GM18907 (cell line): ENCODE measurements at regions not wholly inside any gene's neighbourhood (a gene's known extent, or its start where the extent isn't known, plus 50 kb on each side); places are given as distances from the start of the nearest gene placed in this dataset.

Experiments
- ATAC-seq: cut with Tn5 transposase; IDR thresholded peaks from one replicate; pipeline ENCODE4 v1.9.1; 2021; ENCODE audit warnings: mild to moderate bottlenecking, moderate library complexity; ENCODE audit not compliant: unreplicated experiment

DNA sequence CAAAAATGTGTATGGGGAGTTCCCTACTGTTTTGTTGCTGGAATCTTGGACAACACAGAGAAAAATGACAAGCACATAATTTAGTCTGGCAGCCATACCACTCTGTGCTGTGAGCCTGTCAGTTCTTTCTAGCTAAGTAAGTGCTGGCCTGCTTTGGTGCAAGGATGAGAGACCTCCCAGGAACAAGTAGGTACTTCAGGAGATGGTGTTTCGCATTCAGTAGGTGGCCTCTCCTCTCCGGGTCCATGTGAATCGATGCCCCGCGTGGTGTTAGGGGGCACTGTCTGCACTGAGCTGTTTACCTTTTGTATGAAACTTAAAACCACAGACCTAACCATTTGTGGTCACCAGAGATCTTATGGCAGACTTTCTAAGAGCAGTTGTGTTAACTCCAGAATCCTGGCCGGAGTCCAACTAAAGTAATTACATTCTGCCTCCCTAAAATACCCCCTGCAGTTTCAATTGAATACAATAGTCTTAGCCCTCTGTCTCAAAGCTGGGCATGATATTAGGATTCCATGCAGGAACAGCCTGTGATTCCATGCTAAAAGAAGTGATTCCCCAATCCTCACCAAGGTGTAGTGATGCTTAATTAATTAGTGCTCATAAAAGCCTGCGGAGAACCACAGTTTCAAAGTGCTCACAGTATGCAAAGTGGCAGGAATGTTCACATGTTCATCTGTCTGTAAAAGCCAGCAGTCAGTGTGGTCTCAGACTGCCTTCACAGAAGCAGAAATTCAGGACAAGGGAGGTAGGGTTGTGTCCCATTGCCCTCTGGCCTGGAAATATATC is 64.2 kb downstream of the LLPH start:
- peak; percentile 86 for ATAC-seq

DNA sequence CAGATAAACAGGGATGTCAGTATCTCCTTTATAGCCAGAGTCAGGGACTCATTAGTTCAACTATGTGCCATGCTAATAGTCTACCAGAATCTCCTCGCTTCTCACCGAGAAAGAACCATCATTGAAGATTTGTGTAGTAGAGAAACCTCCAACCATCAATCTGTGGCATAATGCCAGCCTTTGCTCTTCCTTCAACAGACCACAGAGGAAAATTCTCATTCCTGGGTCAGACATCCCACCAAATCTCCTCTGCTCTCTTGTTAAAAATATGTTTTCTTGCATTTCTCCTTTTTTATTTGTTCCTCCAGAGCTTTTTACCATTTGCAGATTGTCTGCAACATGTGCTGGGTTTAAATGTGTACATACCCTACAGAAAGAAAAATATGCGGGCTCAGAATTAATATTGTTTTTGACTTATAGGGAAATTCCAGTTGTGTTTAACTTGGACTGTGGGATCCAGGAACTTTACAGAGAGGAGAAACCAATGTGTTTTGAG is 64.9 kb downstream of the LLPH start:
- ATAC-seq = no peak

DNA sequence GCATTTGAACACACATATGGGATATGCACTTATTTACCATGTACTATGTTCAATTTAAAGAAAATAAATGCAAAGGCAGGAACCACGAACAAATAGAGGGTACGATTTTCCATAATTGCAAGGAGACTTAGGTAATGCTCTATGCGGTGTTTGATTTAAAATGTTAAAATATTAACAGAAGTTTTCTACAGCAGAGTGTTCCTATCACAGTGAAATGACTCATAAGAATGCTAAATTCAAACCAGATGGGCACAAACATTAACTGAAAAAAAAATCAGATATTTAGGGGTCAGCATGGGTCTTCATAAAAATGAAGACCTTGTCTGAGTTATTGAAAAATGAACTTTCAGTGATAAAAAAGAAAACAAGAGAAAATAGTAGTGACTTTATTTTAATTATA is 65.4 kb downstream of the LLPH start:
- ATAC-seq = no peak

DNA sequence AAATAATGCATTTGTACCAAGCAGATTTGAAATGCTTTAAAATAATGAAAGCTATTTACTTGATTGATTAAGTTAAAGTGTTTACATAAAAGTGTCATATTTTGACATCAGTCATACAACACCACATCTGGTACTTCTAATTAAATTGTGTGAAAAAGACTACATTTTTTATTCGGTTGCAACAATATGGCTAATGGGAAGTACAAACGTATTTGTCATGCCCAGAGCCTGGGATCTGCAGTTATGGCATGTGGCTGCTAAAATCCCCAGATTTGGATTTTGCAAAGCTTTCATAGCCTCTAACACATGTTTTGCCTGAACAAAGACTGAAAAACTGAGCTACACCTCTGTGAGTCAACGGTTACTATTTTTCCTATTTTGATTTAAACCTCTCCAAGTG is 66.6 kb downstream of the LLPH start:
- ATAC-seq = no peak

DNA sequence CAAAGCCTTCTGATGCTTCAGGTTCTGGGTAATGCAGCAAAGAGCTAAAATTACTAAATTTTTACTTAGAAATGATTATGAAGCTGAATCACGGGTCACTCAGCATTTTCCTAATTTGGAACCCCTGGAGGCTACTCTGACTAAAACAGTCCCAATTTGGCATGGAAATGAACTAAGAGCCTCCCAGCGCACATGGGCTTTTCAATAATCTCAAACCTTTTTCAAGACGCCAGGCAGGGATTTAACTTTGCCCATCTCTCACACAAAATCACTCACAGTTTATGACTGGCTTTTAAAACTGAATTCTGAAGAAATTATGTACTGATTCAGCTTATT is 68.3 kb downstream of the LLPH start:
- ATAC-seq = no peak

DNA sequence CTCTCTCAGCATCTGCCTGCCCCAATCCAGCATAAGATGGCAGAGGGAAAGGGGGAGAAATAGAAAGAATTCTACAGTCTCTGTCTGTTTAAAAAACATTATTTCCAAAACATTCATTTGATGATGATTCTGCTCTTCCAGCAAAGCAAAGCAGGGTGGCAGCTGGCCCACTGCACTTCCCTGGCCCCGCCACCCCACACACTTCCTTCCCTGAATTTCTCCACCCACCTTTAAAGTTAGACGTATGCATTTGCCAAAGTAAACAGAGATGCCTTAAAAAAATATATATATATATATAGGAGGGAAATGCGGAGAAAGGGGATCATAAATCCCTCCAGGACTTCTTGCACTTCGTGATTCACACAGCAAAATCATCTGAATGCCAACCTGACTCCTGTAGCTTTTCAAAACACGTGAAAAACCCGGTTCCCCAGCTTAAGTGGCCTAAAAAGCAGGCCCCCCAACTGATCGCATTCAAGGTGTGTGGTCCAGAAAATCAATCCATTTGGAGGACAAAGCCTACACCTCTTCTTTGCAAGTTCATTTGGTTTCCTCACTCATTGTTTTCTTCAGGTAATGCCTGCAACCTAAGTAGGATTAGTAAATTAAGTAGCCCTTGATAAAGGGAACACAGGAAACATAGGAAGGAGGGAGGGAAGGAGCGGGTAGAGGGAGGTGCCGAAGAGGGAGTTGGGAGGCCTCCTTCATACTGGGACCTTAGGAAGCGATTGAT is 68.8 kb downstream of the LLPH start:
- no peak for ATAC-seq

DNA sequence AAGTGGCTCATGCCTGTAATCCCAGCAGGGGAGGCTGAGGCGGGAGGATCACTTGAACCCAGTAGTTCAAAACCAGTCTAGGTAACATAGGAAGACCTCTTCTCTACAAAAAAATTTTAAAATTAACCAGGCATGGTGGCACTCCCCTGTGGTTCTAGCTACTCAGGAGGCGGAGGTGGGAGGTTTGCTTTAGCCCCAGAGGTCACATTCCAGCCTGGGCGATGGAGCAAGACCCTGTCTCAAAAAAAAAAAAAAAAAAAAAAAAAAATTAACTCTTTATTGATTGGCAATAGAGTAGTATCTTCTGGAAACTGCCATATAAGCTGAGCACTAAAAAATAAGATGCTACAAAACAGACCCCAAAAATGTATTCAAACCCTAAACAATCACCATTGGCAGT is 69.5 kb downstream of the LLPH start:
- ATAC-seq = no peak

DNA sequence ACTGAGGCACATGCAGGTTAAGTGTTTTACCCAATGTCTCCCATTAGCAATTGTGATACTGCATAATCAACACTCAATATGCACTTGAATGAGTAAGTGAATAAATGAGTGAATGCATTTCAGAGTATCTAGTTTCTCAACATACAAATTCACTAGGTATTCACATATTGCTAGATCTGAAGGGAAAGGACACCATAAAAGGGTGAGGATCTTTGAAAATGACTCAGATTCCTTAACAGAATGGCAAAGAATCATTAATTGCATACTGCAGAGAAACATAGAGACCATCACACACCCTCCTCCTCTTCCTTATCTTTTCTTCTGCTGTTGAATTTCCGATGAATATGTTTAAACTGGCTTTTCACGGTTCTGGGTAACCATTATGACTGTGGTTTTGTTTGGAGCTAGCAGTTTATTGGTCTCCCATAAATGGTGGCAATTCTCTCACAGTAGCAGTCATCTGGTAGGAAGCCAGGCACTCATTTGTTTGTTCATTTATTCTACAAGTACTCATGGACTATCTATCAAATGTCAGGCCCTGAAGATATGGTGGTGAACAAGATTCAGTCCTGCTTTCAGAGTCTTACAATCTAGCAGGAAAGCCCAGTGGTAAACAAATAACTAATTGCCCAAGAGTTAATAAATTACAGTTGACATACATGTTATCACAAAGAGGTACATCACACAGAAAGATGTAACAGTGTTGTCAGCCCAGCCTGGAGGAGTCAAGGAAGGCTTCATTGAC is 70.2 kb downstream of the LLPH start:
- no peak for ATAC-seq

DNA sequence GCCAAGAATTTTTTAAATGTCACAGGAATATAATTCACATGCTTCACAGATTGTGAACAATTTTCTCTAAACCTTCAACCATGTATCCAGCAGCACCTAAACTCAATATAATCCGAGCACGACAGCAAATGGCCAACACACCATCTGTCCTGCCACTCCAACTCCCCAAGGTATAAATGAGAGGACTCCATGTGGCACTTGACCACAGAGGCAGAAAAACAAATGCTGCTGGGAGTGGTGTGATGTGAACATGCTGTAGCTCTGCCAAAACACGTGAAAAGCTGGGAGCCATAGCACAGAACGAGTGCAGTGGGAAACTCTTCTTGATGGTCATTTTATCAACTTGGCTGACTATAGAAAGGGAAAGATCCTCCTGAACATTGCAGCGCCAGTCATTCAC is 70.9 kb downstream of the LLPH start:
- ATAC-seq = no peak

DNA sequence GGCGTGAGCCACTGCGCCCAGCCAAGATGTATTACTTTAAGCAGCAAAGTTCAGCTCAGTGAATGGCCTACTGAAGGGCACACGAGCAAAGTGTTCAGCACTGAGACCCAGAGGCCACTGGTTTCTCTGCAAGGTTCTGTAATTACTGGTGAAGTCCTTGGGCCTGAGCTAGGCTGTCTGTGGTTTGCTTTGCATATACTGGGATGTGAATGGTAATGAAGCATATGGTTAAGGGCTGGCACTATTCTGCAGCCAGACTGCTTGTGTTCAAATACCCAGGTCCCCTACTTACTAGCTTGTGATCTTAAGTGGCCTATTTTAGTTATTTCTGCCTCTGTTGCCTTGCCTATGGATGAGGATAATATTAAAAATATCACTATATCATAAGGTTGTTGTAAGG is 72.0 kb downstream of the LLPH start:
- ATAC-seq = peak; percentile 66

DNA sequence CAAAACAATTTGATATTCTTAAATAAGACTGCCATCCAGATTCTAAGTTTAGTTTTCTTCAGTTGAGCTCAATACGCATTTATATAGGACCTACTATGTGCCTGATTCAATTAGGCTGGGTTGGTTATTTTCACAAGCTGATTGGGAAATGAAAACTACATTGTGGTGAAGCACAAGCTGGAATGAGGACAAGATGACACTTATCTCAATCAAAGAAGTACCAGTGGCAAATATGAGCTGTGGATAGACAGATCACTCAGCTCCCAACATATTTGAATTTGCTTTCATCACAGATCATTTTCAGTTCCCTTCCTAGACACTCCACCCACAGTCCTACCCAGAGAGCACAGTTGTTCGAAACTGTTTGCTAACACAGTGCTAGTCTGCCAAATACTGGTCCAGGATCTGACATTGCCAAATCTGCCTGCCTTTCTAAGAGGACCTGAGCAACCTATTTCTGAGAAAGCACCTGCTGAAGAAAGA is 74.7 kb downstream of the LLPH start:
- peak; percentile 85 for ATAC-seq

DNA sequence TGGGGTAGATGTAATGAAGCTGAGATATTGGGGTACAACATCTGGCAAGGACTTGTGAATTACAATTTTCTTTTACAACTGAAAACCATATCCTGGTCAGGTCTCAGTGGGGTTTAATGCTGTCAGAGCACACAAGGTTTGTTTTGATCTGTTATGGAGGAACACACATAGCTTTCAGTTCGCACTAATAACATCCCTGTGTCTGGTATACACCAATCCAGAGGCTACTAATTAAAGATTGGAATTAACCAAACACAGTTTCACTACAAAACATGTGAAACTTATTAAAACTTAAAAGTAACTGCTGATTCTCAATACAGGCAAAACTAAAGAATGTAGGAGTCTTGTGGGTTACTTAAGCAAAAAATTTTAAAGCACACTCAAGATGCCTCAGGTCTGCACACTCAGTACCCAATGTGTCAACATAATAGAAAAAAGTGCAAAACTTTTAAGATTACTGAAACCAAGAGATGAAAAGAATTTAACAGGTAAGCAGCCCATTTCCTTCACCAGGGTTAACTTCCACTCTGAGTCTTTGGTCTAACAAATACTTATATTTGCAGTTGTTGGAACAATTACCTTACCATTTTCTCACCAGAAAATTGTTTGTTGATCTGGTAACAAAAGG is 77.4 kb downstream of the LLPH start:
- ATAC-seq = no peak

DNA sequence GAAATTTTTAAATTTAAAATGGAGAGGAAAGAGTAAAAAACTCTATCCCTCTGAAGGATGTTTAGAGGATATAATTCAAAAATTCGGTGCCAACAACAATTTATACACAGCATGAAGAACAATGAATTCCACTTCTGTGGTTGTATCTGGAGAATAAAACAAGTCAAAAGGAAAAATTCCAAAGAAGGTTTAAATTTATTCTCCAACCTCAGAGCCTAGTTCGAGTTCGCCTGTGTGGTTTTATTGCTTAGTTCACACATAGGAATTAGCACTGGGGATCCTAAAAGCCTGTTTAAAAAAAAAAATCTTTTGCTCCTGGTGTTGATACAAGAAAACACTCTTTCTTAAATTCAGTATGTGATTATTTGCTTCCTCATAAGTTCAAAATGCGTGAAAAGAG is 79.2 kb downstream of the LLPH start:
- ATAC-seq = no peak

DNA sequence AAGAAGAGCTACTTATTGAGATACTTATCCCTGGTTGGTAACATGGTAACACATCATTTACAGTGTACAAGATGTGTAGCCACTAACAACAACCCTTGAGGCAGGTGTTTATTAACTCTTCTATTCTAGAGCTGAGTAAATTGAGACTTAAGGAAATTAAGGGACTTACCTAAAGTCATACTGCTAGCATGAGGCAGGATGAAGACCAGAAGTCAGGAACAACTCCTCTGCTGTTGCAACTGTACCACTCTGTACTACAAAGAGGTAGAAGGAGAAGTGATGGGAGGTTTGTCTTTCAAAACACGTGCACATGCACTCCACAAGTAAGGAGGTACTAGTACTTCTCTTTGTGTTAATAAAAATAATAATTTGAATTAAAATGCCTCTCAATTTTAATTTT is 79.9 kb downstream of the LLPH start:
- peak; percentile 69 for ATAC-seq

DNA sequence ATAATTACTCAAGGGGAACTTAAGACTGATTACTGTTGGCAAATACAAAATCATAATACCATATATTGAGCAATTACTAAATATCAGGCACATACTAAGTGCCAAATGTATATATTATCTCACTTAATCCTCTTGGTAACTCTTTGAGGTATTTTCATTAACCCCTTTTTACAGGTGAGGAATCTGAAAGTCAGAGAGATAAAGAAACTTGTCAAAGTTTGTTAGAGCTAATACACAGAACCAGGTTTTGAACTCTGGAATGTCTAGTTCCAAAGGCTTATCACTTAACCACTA is 80.3 kb downstream of the LLPH start:
- no peak for ATAC-seq

DNA sequence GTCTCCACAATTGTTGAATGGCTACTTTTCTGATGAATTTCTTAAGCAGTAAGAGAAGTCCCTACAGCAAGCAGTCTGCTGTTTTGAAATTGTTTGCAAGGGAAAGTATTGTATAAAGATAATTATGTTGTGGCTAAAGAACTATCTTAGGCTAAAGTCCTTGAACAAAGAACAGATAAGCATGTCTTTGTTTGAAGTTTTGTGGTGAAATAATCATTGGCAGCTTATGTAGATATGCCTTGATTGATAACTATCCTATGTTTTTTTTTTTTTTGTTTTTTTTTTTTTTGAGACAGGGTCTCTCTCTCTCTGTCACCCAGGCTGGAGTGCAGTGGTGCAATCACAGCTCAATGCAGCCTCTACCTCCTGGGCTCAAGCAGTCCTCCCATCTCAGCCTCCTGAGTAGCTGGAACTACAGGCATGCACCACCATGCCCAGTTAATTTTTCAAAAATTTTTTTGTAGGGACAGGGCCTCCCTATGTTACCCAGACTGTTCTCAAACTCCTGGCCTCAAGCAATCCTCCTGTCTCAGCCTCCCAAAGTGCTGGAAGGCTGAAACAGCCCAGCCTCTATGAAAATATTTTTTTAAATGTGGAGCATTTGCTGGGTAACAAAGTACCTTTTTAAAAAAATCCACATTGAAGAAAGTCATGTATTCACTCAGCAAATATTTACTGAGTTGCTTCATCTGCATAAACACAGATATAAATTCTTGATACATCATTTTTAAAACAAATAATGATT is 80.8 kb downstream of the LLPH start:
- ATAC-seq = no peak

DNA sequence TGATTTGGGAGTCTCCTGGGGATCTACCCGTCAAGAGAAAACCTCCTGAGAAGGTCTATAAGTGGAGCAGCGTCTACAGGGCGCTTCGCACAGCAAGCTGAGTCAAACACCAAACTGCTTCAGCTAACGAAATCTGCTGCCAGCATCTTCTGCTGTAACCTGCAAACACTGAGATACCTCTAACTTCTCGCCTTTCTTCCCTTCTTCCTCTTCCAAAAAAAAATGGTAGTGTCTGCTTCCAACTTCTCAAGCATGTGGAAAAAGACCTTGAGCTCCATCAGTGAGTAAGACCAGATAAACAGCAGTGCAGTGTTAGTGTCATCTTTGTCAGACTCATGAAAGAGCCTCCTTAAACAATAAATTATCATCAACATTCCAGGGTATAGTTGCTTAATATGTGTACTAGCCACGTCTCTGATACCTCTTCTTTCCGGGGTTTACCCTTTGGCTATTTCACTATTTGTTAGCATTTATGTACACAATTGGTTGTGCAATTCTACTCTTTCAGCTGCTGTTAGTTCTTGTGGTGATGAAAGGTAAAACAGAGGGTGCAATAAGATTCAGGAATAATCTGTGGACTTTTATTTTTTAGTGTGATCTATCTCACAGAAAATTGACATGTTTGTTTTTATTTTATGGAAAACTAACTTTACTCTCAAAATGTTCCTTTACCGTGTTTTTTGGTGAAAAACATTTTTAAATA is 81.6 kb downstream of the LLPH start:
- ATAC-seq = no peak

DNA sequence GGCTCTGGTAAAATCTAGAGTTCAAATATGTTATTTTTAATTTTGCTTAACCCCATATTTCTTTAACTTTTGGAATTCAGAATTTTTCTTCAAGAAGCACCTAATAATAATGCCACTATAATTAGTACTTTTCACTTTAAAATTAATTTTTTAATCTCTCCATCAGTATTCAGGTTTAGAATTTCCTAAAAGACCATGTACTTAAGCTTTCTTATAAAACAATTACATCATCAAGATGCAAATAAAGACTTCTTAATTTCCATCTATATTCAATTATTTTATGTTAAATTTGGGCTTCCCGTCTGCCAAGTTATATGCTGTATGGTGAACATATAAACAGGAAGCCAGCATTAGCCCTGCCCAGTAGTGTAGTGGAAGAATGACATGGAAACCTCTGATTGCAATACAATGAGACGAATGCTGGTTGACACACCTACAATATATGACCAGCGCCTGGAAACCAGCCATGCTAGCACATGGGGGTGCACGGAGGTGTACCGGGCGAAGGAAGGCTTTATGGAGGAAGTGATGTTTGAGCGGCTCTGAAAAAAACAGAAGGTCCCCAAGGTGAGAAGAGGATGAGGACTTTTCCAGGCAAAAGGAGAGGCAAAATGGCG is 82.2 kb downstream of the LLPH start:
- no peak for ATAC-seq

DNA sequence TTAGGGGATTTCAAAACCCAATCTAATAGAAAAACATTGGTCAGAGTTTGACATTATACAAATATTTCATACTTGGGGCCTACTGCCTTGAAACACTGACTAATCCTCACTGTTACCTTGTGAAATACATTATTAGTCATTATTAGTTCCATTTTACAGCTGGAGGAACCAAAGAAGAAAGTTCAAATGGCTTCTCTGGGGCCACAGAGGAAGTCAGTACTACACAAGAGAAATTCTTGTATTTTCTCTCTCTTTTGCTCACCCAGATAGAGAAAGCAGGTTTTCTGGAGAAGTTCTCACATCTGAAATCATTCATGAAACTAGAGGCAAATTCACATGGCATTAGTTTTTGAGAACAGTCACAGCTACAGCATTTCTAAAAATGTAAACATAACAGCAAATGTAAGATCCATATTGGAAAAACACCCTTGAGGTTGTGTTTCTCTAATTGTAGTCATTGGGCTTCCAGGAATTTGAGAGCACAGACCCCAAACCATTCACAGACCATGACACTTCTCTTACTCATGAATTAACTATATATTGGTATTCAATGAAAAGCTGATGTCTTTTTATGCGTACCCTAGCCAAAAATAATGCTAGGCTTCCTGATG is 83.0 kb downstream of the LLPH start:
- ATAC-seq = peak; percentile 89
